Omental fat pad (tissue), 3 donors: ENCODE measurements at regions not wholly inside any gene's neighbourhood (a gene's known extent, or its start where the extent isn't known, plus 50 kb on each side); places are given as distances from the start of the nearest gene placed in this dataset.
"Not testable (repeated sequence)": the region's sequence is repeated elsewhere in the genome, so short reads cannot be mapped to it uniquely, and the experiment has no call there.

Experiments
- ATAC-seq: fragments of 150-250 bp; one replicate; pipeline ENCODE4 v1.9.1; 2016; ENCODE audit warnings: mild to moderate bottlenecking, moderate library complexity; ENCODE audit not compliant: low FRiP score
- DNase-seq: peaks from one replicate; pipeline ENCODE4 v3.0.0-alpha.2; 2019; ENCODE audit warnings: low spot score
- CTCF ChIP-seq, 3 donors: fragments of 450-650 bp; IDR thresholded peaks; one replicate each; pipeline ENCODE4 v1.5.1; 2016 to 2017; ENCODE audit warnings: antibody characterized with exemption in 3 of 3, mild to moderate bottlenecking in 3 of 3, moderate library complexity in 2 of 3

GRCh38 chr14:106787626-106788025, 1261.2 kb downstream of the TMEM121 start:
- no peak for DNase-seq
- TF ChIP-seq CTCF (IDR thresholded peaks at IDR 0.05), result no peak
- ATAC-seq, result no peak

- ATAC-seq, result no peak
- no peak for TF ChIP-seq CTCF (IDR thresholded peaks at IDR 0.05)
Observed at GRCh38 chr14:106788534-106788933, 1262.2 kb downstream of the TMEM121 start.

GRCh38 chr14:106789318-106789717, 1262.9 kb downstream of the TMEM121 start:
- DNase-seq (no peak), ATAC-seq (no peak)
- no peak for TF ChIP-seq CTCF (IDR thresholded peaks at IDR 0.05)

More at GRCh38 chr14:106788534-106788933, 1262.2 kb downstream of the TMEM121 start:
- DNase-seq, result no peak

GRCh38 chr14:106790189-106791036, 1264.0 kb downstream of the TMEM121 start:
- DNase-seq (peak; percentile 66), ATAC-seq (no peak)
- no peak for TF ChIP-seq CTCF (IDR thresholded peaks at IDR 0.05)

GRCh38 chr14:106792543-106792942, 1266.2 kb downstream of the TMEM121 start:
- no peak for TF ChIP-seq CTCF (IDR thresholded peaks at IDR 0.05)
- ATAC-seq, result no peak
- DNase-seq, result no peak

- not testable (repeated sequence) for DNase-seq, ATAC-seq
Observed at GRCh38 chr14:106798166-106798565, 1271.8 kb downstream of the TMEM121 start.

- DNase-seq (no peak), ATAC-seq (no peak)
- TF ChIP-seq CTCF (IDR thresholded peaks at IDR 0.05), result no peak
Observed at GRCh38 chr14:106802413-106803364, 1276.3 kb downstream of the TMEM121 start.
